Fibroblast of villous mesenchyme (primary cell): ENCODE measurements at regions not wholly inside any gene's neighbourhood (a gene's known extent, or its start where the extent isn't known, plus 50 kb on each side); places are given as distances from the start of the nearest gene placed in this dataset.
"Not testable (repeated sequence)": the region's sequence is repeated elsewhere in the genome, so short reads cannot be mapped to it uniquely, and the experiment has no call there.

Source experiments
- DNase-seq: peaks from one replicate; pipeline ENCODE4 v3.0.0-alpha.2; 2010; ENCODE audit warnings: low read depth
- H3K4me3 ChIP-seq: 2 replicates; pipeline ENCODE4 v1.5.1; 2011; ENCODE audit warnings: low read depth, mild to moderate bottlenecking, low read length
- TF ChIP-seq, protein P1 (sequence below): IDR thresholded peaks from 2 replicates; pipeline ENCODE4 v1.5.1; 2012; ENCODE audit warnings: low read depth, mild to moderate bottlenecking, low read length; ENCODE audit not compliant: insufficient read depth

DNA sequence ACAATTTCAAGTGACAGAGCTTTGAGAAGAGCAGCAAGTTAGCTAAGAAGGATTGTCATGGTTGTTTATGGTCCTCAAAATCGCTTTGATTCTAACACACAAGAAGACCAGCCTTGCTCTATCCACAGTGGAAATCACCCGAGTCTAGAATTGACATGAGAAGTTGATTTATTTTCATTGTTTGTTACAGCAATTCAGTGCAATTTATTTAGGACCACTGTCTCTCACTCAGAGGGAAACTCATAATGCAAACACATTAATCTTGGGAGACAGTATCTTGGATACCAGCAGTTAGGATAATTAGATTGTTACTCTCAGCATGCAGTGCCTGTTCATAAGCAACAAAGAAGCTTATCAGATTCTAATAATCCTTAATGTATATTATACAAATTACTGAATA lies 498.9 kb downstream of the NTRK2 start:
- TF ChIP-seq, protein P1, sequence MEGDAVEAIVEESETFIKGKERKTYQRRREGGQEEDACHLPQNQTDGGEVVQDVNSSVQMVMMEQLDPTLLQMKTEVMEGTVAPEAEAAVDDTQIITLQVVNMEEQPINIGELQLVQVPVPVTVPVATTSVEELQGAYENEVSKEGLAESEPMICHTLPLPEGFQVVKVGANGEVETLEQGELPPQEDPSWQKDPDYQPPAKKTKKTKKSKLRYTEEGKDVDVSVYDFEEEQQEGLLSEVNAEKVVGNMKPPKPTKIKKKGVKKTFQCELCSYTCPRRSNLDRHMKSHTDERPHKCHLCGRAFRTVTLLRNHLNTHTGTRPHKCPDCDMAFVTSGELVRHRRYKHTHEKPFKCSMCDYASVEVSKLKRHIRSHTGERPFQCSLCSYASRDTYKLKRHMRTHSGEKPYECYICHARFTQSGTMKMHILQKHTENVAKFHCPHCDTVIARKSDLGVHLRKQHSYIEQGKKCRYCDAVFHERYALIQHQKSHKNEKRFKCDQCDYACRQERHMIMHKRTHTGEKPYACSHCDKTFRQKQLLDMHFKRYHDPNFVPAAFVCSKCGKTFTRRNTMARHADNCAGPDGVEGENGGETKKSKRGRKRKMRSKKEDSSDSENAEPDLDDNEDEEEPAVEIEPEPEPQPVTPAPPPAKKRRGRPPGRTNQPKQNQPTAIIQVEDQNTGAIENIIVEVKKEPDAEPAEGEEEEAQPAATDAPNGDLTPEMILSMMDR: no peak
- no peak for DNase-seq
- H3K4me3 ChIP-seq: no peak overlapping the region

DNA sequence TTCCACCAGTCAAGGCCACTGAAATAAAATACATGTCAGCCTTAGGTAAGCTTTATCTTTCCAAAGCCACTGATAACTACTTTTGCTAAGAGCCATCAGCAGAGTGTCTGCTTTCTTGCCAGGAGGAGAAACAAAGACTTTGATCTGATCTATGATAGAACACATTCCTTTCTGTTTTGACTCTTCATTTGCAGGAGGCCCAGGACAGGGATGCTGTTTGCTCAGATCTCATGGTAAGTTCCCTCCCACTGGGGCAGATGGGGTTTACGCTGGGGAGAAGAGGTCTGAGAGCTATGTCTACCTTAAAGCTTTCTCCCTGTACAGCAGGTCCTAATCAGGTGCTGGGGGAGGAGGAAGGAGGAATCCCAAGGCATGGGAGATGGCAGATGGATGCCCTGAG lies 497.6 kb downstream of the NTRK2 start:
- DNase-seq: no peak
- TF ChIP-seq, protein P1: no peak
- H3K4me3 ChIP-seq: no peak overlapping the region

DNA sequence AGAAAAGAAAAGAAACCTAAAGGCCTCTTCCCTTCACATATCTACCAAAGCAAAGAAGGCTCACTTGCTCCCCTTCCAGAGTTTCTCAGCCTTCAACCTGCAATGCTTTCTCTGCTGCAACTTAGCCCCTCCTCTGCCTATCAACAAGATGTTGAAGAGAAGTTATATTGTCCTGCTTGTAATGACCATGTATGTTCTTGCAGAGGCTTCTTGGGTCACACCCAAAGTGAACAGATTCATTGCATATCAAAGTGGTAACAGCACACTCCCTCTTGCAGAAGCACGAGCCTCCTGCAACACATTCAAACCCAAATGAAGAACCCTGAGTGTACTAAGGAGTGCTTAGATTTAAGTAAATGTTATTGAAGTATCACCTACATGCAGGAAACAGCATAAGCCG lies 494.3 kb downstream of the NTRK2 start:
- no peak for DNase-seq
- no peak overlapping the region for H3K4me3 ChIP-seq
- TF ChIP-seq, protein P1: no peak

DNA sequence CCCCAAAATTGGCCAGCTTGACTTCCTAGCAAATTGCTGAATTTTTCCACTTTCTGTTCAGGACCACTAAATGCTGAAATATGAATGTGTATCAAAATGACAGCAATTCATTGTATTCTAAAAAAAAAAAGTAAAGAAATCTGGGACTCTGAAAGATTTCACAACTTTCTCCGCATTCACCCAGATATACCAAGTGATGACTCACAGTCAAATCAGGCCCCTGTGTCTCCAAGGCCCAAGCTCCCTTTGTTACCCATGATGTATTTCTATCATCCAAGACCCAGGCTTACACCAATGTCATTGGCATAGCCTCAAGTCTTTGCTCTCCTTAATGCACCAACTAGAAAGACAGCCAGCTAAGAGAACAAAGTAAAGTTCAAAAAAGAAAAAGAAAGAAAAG lies 493.9 kb downstream of the NTRK2 start:
- no peak overlapping the region for H3K4me3 ChIP-seq
- DNase-seq: no peak
- TF ChIP-seq, protein P1: no peak

DNA sequence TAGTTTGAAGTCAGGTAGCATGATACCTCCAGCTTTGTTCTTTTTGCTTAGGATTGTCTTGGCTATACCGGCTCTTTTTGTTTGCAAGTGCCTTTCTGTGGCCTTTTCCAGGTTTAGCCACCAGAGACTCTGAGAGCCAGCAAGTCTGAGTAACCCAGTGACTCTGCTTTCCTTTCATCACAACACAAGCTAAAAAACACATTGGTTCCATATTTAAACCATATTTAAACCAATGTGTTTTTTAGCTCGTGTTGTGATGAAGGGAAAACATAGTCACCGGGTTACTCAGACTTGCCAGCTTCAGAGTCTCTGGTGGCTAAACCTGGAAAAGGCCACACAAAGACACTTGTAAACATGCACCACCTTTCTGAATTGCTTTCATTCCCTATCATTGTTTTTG lies 493.3 kb downstream of the NTRK2 start:
- no peak overlapping the region for H3K4me3 ChIP-seq
- no peak for DNase-seq
- TF ChIP-seq, protein P1: no peak

DNA sequence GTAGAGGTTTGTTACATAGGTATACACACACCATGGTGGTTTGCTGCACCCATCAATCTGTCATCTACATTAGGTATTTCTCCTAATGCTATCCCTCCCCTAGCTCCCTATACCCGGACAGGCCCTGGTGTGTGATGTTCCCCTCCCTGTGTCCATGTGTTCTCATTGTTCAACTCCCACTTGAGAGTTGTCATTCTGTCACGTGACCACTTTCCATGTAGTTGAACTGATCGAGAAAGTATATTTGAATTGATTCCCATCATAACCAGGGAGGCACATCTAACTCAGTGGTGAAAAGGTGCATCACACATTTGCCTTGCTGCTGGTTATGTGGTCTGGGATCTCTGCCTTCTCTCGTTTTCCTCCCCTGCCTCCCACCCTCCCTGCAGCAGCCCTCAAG lies 491.4 kb downstream of the NTRK2 start:
- not testable (repeated sequence) for DNase-seq, H3K4me3 ChIP-seq

DNA sequence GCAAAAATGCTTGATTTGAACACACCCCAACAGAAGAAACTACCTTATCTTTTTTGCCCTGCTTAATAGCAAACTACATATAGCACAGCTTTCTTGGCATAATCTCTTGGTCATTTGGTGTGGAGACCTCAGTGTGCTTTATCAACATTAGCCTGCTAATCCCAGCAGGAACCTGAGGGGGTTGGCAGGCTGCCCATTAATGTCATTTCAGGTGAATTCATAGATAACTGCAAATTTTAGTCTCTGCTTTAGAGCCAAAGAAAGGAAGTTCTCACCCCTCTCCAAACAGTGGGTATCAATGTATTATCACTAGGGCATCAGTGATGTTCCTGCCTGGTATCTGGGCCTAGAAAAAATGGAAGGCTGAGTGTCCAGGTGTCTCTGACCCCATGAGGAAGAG lies 489.0 kb downstream of the NTRK2 start:
- DNase-seq: no peak
- TF ChIP-seq, protein P1: no peak
- H3K4me3 ChIP-seq: no peak overlapping the region

DNA sequence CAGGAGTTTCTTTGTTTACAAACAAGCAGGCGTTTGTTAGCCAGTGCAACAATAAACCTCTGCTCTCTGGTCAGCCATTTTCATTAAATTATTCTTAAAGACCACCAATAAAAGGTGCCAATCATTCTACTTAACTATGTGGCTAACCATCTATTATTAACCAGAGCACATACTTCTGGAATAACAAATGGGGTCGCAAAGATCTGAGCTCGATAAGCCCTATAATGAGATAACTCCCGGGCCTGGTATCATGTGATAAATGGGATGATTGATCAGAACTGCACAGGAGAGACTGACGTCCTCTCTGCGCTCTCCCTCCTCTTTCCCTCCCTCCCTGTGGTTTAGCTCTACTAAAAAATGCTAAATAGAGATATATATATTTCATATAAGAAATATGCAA lies 488.2 kb downstream of the NTRK2 start:
- TF ChIP-seq, protein P1: no peak

More for the DNA sequence above, 488.2 kb downstream of the NTRK2 start:
- H3K4me3 ChIP-seq: no peak overlapping the region
- no peak for DNase-seq
